ENCODE measurements at regions not wholly inside any gene's neighbourhood (a gene's known extent, or its start where the extent isn't known, plus 50 kb on each side); places are given as distances from the start of the nearest gene placed in this dataset.

DNA sequence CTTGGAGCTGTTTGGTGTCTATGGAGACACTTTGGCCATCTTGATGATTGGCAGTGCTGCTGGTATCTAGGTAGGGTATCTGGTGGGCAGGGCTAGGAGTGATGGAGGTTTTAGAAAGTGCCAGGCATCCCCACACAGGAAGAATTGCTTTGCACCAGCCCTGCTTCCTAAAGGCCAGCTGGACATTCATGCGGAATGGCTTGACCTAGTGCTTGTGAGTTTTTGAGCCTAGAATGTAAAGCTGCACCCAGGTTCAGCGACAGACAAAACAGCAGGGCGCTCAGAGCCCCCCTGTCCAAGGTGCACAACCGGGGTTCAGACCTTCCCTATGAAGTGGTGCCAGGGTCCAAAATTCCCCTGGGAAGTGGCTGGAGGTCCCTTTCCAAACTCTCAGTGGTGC is 93.1 kb downstream of the ING1 start:
- Histone ChIP-seq H3K4me1 (no peaks in the 10 kb centered on the region), H3K36me3 (ENCODE audit: control insufficient read depth, insufficient read depth, low read length) (no peaks in the 10 kb centered on the region), H3K4me3 (ENCODE audit: low read depth, low read length) (no peak overlapping the region), H3K27me3 (replicated peaks; ENCODE audit: control insufficient read depth, insufficient read depth, low read length) (no peaks in the 10 kb centered on the region), H3K9me3 (no peaks in the 10 kb centered on the region)
- no peaks in the 10 kb centered on the region for H3K36me3 Mint-ChIP-seq (ENCODE audit: insufficient read depth, unreplicated experiment)
- peaks cover 5% of the 10 kb centered on the region for H3K27me3 Mint-ChIP-seq (ENCODE audit: insufficient read depth, unreplicated experiment)
- H3K27ac Mint-ChIP-seq (ENCODE audit: unreplicated experiment): no peak overlapping the region
- no peaks in the 10 kb centered on the region for H3K9me3 Mint-ChIP-seq (ENCODE audit: unreplicated experiment)
- ChIA-PET CTCF (no interaction called here), POLR2A (no interaction called here)
- intact Hi-C loops (cut with micrococcal nuclease; ENCODE audit: unreplicated experiment): no loop called here
- TF ChIP-seq, protein P1, sequence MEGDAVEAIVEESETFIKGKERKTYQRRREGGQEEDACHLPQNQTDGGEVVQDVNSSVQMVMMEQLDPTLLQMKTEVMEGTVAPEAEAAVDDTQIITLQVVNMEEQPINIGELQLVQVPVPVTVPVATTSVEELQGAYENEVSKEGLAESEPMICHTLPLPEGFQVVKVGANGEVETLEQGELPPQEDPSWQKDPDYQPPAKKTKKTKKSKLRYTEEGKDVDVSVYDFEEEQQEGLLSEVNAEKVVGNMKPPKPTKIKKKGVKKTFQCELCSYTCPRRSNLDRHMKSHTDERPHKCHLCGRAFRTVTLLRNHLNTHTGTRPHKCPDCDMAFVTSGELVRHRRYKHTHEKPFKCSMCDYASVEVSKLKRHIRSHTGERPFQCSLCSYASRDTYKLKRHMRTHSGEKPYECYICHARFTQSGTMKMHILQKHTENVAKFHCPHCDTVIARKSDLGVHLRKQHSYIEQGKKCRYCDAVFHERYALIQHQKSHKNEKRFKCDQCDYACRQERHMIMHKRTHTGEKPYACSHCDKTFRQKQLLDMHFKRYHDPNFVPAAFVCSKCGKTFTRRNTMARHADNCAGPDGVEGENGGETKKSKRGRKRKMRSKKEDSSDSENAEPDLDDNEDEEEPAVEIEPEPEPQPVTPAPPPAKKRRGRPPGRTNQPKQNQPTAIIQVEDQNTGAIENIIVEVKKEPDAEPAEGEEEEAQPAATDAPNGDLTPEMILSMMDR (IDR thresholded peaks at IDR 0.05; ENCODE audit: insufficient read depth in 1 of 2, low read depth in 1 of 2, low read length in 1 of 2, severe bottlenecking in 1 of 2, unreplicated experiment in 1 of 2): no peak
- no peaks in the 10 kb centered on the region for H3K4me1 Mint-ChIP-seq (ENCODE audit: low read depth, unreplicated experiment)
- no peak overlapping the region for H3K4me3 Mint-ChIP-seq (ENCODE audit: unreplicated experiment)
- no TSS peak for BruUV-seq (replicated peaks)
- DNase-seq: no peak

DNA sequence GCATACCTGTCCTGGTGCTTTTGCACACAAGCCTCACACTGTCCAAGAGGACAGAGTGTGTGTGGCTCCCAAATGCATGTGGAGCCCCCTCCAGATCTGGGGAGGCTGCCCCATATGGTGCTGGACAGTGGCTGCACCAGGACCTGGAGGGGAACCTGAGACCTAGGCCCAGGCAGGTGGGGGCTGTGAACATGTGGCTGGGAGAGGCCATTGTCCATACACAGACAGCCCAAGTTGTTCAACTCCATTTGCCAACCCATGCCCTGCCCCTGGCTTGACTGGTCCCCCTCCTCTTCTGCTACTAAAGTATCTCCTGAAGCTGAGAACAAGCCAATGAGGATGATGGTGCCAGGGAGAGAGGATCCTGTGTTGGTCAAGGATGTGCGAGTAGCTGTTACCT is 94.0 kb downstream of the ING1 start:
- Mint-ChIP-seq H3K27ac (ENCODE audit: unreplicated experiment) (no peak overlapping the region), H3K36me3 (ENCODE audit: insufficient read depth, unreplicated experiment) (no peaks in the 10 kb centered on the region), H3K9me3 (ENCODE audit: unreplicated experiment) (no peaks in the 10 kb centered on the region), H3K27me3 (ENCODE audit: insufficient read depth, unreplicated experiment) (peaks cover 5% of the 10 kb centered on the region), H3K4me1 (ENCODE audit: low read depth, unreplicated experiment) (no peaks in the 10 kb centered on the region), H3K4me3 (ENCODE audit: unreplicated experiment) (no peak overlapping the region)
- CTCF ChIA-PET: no interaction called here
- no TSS peak for BruUV-seq (replicated peaks)
- no peaks in the 10 kb centered on the region for H3K27me3 ChIP-seq (replicated peaks; ENCODE audit: control insufficient read depth, insufficient read depth, low read length)
- DNase-seq: no peak
- no peaks in the 10 kb centered on the region for H3K9me3 ChIP-seq
- H3K36me3 ChIP-seq (ENCODE audit: control insufficient read depth, insufficient read depth, low read length): no peaks in the 10 kb centered on the region
- TF ChIP-seq, protein P1 (IDR thresholded peaks at IDR 0.05; ENCODE audit: insufficient read depth in 1 of 2, low read depth in 1 of 2, low read length in 1 of 2, severe bottlenecking in 1 of 2, unreplicated experiment in 1 of 2): no peak
- intact Hi-C loops (cut with micrococcal nuclease; ENCODE audit: unreplicated experiment): no loop called here
- H3K4me3 ChIP-seq (ENCODE audit: low read depth, low read length): no peak overlapping the region
- POLR2A ChIA-PET: no interaction called here
- H3K4me1 ChIP-seq: no peaks in the 10 kb centered on the region

DNA sequence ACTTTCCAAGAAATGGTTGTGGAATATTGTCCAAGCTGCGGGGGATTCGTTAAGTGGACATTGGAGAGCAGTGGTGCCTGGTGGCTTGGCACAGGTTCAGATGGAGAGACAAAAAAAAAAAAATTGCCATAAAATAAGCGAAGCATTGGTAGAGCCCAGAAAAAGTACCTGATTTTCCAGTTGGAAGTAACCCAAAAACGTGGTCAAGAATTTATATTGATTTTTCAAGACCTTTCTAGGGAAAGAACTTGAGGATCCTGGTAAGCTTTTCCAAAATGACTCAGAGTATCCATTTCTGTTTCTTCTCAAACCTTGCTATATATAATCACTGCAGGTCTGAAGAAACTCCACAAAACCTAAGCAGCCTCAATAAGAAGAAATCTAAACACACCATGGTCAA is 94.6 kb downstream of the ING1 start:
- H3K4me3 Mint-ChIP-seq (ENCODE audit: unreplicated experiment): no peak overlapping the region
- H3K4me3 ChIP-seq (ENCODE audit: low read depth, low read length): no peak overlapping the region
- H3K36me3 Mint-ChIP-seq (ENCODE audit: insufficient read depth, unreplicated experiment): peaks cover 3% of the 10 kb centered on the region
- H3K27me3 ChIP-seq (replicated peaks; ENCODE audit: control insufficient read depth, insufficient read depth, low read length): no peaks in the 10 kb centered on the region
- BruUV-seq (replicated peaks): no TSS peak
- H3K4me1 Mint-ChIP-seq (ENCODE audit: low read depth, unreplicated experiment): no peaks in the 10 kb centered on the region
- peaks cover 5% of the 10 kb centered on the region for H3K27me3 Mint-ChIP-seq (ENCODE audit: insufficient read depth, unreplicated experiment)
- no peaks in the 10 kb centered on the region for H3K4me1 ChIP-seq
- TF ChIP-seq, protein P1 (IDR thresholded peaks at IDR 0.05; ENCODE audit: insufficient read depth in 1 of 2, low read depth in 1 of 2, low read length in 1 of 2, severe bottlenecking in 1 of 2, unreplicated experiment in 1 of 2): no peak
- ChIA-PET CTCF (interaction anchor here (0.7 kb wide), 1 partner anchor 267 kb away, joined by 3 read pairs; no protein-coding TSS in a partner anchor), POLR2A (no interaction called here)
- intact Hi-C loops (cut with micrococcal nuclease; ENCODE audit: unreplicated experiment): no loop called here
- no peaks in the 10 kb centered on the region for H3K36me3 ChIP-seq (ENCODE audit: control insufficient read depth, insufficient read depth, low read length)
- DNase-seq: no peak
- H3K27ac Mint-ChIP-seq (ENCODE audit: unreplicated experiment): no peak overlapping the region
- no peaks in the 10 kb centered on the region for H3K9me3 ChIP-seq
- no peaks in the 10 kb centered on the region for H3K9me3 Mint-ChIP-seq (ENCODE audit: unreplicated experiment)
